ENCODE measurements at regions not wholly inside any gene's neighbourhood (a gene's known extent, or its start where the extent isn't known, plus 50 kb on each side); places are given as distances from the start of the nearest gene placed in this dataset. TPM values are rescaled to one million over a fixed set of nuclear protein-coding genes. Genes with fewer than 3 reads are reported as not detected.
A peak's percentile ranks its signal among the peaks of the same experiment; 100 is the strongest.

- no peak for TF ChIP-seq CTCF (IDR thresholded peaks at IDR 0.05)
- no peak for TF ChIP-seq POLR2A (IDR thresholded peaks at IDR 0.05)
These were observed 58.8 kb upstream of the VGLL2 start for GRCh38 chr6:117206522-117206921.

GRCh38 chr6:117206944-117207687 is 58.2 kb upstream of the VGLL2 start:
- Histone ChIP-seq H3K4me1 (no peaks in the 10 kb centered on the region), H3K36me3 (replicated peaks in 1 of 2; ENCODE audit: insufficient read depth in 1 of 2, low read depth in 2 of 2) (no peaks in the 10 kb centered on the region), H3K9me3 (no peaks in the 10 kb centered on the region), H3K27me3 (no peaks in the 10 kb centered on the region), H3K4me3 (no peak overlapping the region), H3K27ac (no peak overlapping the region)
- TF ChIP-seq POLR2A (IDR thresholded peaks at IDR 0.05), result no peak
- no peak for TF ChIP-seq CTCF (IDR thresholded peaks at IDR 0.05)
- ATAC-seq (no peak), DNase-seq (no peak)
- intact Hi-C loops (cut with DNase I), result no loop called here
- WGBS, 2 donors, result 35 to 36% methylated on average over 8 of the region's 8 CpGs

More at GRCh38 chr6:117206522-117206921, 58.8 kb upstream of the VGLL2 start:
- no peaks in the 10 kb centered on the region for H3K9me3 ChIP-seq
- WGBS, 2 donors, result 64 to 67% methylated on average over 1 of the region's 1 CpG
- no peak for DNase-seq
- no peak overlapping the region for H3K4me3 ChIP-seq
- no peaks in the 10 kb centered on the region for H3K4me1 ChIP-seq
- no peaks in the 10 kb centered on the region for H3K36me3 ChIP-seq (replicated peaks in 1 of 2; ENCODE audit: insufficient read depth in 1 of 2, low read depth in 2 of 2)
- intact Hi-C loops (cut with DNase I), result no loop called here
- H3K27ac ChIP-seq, result no peak overlapping the region
- ATAC-seq, result no peak
- no peaks in the 10 kb centered on the region for H3K27me3 ChIP-seq

GRCh38 chr6:117210279-117210678 is 55.1 kb upstream of the VGLL2 start:
- TF ChIP-seq CTCF (IDR thresholded peaks at IDR 0.05) (no peak), POLR2A (IDR thresholded peaks at IDR 0.05) (no peak)
- intact Hi-C loops (cut with DNase I), result no loop called here
- ATAC-seq, result no peak

GRCh38 chr6:117215353-117216090 is 49.8 kb upstream of the VGLL2 start:
- Histone ChIP-seq H3K4me1 (no peaks in the 10 kb centered on the region), H3K36me3 (replicated peaks in 1 of 2; ENCODE audit: insufficient read depth in 1 of 2, low read depth in 2 of 2) (no peaks in the 10 kb centered on the region), H3K9me3 (no peaks in the 10 kb centered on the region), H3K4me3 (no peak overlapping the region), H3K27me3 (no peaks in the 10 kb centered on the region), H3K27ac (no peak overlapping the region)
- no peak for TF ChIP-seq CTCF (IDR thresholded peaks at IDR 0.05)
- no peak for ATAC-seq
- intact Hi-C loops (cut with DNase I), result no loop called here
- 49 to 66% methylated on average over 3 to 4 of the region's 4 CpGs for WGBS, 2 donors
- DNase-seq, result no peak

More at GRCh38 chr6:117210279-117210678, 55.1 kb upstream of the VGLL2 start:
- H3K4me1 ChIP-seq, result no peaks in the 10 kb centered on the region
- H3K27me3 ChIP-seq, result no peaks in the 10 kb centered on the region
- H3K4me3 ChIP-seq, result no peak overlapping the region
- WGBS, 2 donors, result 45 to 61% methylated on average over 1 of the region's 1 CpG
- no peak for DNase-seq
- no peaks in the 10 kb centered on the region for H3K36me3 ChIP-seq (replicated peaks in 1 of 2; ENCODE audit: insufficient read depth in 1 of 2, low read depth in 2 of 2)
- no peak overlapping the region for H3K27ac ChIP-seq
- no peaks in the 10 kb centered on the region for H3K9me3 ChIP-seq

Small RNAs in the stretch of these regions (small RNA-seq; reads per million reads assigned to genes)
- gene RNA5SP214 (19.5 reads per million, percentile 94 among the genes with 10 or more reads in this experiment), gene RPS29P13 (not detected)
